ENCODE measurements at regions not wholly inside any gene's neighbourhood (a gene's known extent, or its start where the extent isn't known, plus 50 kb on each side); places are given as distances from the start of the nearest gene placed in this dataset.

DNA sequence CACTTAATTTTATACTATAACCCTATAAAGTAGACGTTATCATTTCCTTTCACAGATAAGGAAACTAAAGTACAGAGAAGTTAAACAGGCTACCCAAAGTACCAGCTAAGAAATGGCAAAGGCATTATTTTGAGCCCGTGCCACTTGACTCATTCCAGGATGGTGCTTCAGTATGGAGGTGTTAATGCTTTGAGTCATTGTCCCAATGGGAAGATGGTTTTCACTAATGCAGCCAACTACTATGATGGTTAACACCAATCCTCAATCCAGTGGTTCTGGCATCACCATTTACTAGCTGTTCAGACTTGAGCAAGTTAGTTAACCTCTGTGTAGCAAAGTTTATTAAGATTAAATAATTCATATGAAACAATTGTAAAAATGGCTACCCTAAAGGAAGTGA lies 123.1 kb upstream of the SLC5A12 start:
- Histone ChIP-seq H3K36me3 (no peaks in the 10 kb centered on the region), H3K9me3 (no peaks in the 10 kb centered on the region), H3K27me3 (no peaks in the 10 kb centered on the region), H3K4me1 (peaks cover 0 to 13% (median 3%) of the 10 kb centered on the region in 4 donors), H3K4me3 (no peak overlapping the region), H3K27ac (no peak overlapping the region)
- intact Hi-C loops (cut with DNase I; ENCODE audit: low total_unique reads): no loop called here
- WGBS, 5 donors: 71 to 86% (median 77%) methylated on average over 2 of the region's 2 CpGs
- TF ChIP-seq EP300 (IDR thresholded peaks at IDR 0.05): no peak
- no peak for TF ChIP-seq POLR2AphosphoS5 (IDR thresholded peaks at IDR 0.05)
- TF ChIP-seq, protein P1, sequence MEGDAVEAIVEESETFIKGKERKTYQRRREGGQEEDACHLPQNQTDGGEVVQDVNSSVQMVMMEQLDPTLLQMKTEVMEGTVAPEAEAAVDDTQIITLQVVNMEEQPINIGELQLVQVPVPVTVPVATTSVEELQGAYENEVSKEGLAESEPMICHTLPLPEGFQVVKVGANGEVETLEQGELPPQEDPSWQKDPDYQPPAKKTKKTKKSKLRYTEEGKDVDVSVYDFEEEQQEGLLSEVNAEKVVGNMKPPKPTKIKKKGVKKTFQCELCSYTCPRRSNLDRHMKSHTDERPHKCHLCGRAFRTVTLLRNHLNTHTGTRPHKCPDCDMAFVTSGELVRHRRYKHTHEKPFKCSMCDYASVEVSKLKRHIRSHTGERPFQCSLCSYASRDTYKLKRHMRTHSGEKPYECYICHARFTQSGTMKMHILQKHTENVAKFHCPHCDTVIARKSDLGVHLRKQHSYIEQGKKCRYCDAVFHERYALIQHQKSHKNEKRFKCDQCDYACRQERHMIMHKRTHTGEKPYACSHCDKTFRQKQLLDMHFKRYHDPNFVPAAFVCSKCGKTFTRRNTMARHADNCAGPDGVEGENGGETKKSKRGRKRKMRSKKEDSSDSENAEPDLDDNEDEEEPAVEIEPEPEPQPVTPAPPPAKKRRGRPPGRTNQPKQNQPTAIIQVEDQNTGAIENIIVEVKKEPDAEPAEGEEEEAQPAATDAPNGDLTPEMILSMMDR (IDR thresholded peaks at IDR 0.05): no peak
- no peak for TF ChIP-seq POLR2A (IDR thresholded peaks at IDR 0.05)
- no peak for DNase-seq

DNA sequence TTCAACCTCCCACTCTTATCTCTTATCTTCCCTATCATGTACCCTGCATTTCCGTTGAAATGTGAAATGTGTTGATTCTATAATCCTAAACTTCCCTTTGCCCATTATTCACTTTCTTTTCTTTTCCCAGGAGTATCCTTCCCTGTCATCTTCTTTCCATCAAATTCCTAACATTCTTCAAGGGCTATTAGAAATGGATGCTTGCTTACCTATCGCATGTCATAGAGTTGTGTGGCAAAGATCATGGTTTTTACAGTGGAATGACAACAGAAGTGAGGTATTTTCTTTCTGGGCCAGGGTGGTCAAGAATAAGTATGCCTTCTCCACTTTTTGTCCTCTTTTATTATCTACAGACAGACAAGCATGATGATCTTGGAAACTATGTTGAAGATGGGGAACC lies 124.4 kb upstream of the SLC5A12 start:
- Histone ChIP-seq H3K4me1 (peaks cover 0 to 13% (median 3%) of the 10 kb centered on the region in 4 donors), H3K27me3 (no peaks in the 10 kb centered on the region), H3K36me3 (no peaks in the 10 kb centered on the region), H3K9me3 (no peaks in the 10 kb centered on the region), H3K4me3 (no peak overlapping the region), H3K27ac (no peak overlapping the region)
- DNase-seq: no peak
- TF ChIP-seq POLR2A (IDR thresholded peaks at IDR 0.05) (no peak), POLR2AphosphoS5 (IDR thresholded peaks at IDR 0.05) (no peak), EP300 (IDR thresholded peaks at IDR 0.05) (no peak)
- TF ChIP-seq, protein P1 (IDR thresholded peaks at IDR 0.05): no peak
- WGBS, 5 donors: 40 to 71% (median 59%) methylated on average over 2 of the region's 2 CpGs
- intact Hi-C loops (cut with DNase I; ENCODE audit: low total_unique reads): no loop called here

DNA sequence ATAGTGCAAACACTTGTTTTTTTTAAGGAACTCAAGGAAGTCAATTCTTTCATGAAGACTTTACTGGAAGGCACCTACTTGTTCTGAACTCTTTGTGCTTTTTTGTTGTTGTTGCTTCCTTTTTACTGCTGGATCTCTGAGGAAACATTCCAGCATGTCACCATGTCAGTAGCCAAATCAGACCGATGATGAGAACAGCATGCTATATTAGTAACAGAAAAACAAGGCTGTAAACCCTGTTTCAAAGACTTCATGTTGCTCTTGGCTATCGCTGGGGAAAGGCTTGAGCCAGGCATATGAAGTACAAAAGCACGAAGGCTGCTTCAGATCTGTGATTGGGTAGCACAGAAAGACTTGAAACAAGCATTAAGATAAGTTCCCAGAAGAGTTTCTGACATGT lies 125.6 kb upstream of the SLC5A12 start:
- TF ChIP-seq POLR2AphosphoS5 (IDR thresholded peaks at IDR 0.05) (no peak), EP300 (IDR thresholded peaks at IDR 0.05) (no peak), POLR2A (IDR thresholded peaks at IDR 0.05) (no peak)
- TF ChIP-seq, protein P1 (IDR thresholded peaks at IDR 0.05): no peak
- Histone ChIP-seq H3K36me3 (no peaks in the 10 kb centered on the region), H3K4me3 (no peak overlapping the region), H3K9me3 (no peaks in the 10 kb centered on the region), H3K27ac (peak overlapping the region in 1 of 5 donors; percentile 7), H3K4me1 (peaks cover 0 to 7% (median under 1%) of the 10 kb centered on the region in 4 donors), H3K27me3 (no peaks in the 10 kb centered on the region)
- 52 to 76% (median 65%) methylated on average over 3 of the region's 3 CpGs for whole genome bisulfite sequencing, 5 donors
- DNase-seq: no peak
- intact Hi-C loops (cut with DNase I; ENCODE audit: low total_unique reads): no loop called here

DNA sequence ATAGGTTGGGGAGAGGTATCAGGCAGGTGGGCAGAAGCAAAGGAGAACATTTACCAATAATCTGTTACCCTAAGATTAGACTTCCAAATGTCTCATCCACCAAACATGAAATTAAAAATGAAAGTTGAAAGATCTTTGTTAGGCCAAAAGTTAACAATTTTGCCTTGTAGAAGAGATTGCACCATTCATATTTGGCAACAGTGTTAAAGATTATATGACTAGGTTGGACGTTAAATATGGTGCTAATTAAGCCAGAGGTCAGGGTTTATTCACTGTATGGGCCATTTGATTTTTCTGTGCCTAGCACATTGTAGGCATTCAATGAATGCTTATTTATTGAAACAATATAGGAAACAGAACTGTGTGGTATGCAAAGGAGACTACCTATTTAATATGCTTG lies 126.1 kb upstream of the SLC5A12 start:
- Histone ChIP-seq H3K27ac (no peak overlapping the region), H3K9me3 (no peaks in the 10 kb centered on the region), H3K4me3 (no peak overlapping the region), H3K27me3 (no peaks in the 10 kb centered on the region), H3K4me1 (peaks cover 0 to 5% (median 0%) of the 10 kb centered on the region in 4 donors), H3K36me3 (no peaks in the 10 kb centered on the region)
- intact Hi-C loops (cut with DNase I; ENCODE audit: low total_unique reads): no loop called here
- 43 to 59% (median 49%) methylated on average over 1 of the region's 1 CpG for WGBS, 5 donors
- no peak for DNase-seq
- TF ChIP-seq, protein P1 (IDR thresholded peaks at IDR 0.05): no peak
- TF ChIP-seq POLR2A (IDR thresholded peaks at IDR 0.05) (no peak), EP300 (IDR thresholded peaks at IDR 0.05) (no peak), POLR2AphosphoS5 (IDR thresholded peaks at IDR 0.05) (no peak)
